ENCODE measurements at regions not wholly inside any gene's neighbourhood (a gene's known extent, or its start where the extent isn't known, plus 50 kb on each side); places are given as distances from the start of the nearest gene placed in this dataset.

- Mint-ChIP-seq H3K4me1 (no peaks in the 10 kb centered on the region), H3K9me3 (no peaks in the 10 kb centered on the region), H3K27ac (no peak overlapping the region), H3K4me3 (no peak overlapping the region), H3K36me3 (ENCODE audit: low read depth) (no peaks in the 10 kb centered on the region), H3K27me3 (peaks cover 4% of the 10 kb centered on the region)
- ChIA-PET POLR2A (no interaction called here), CTCF (no interaction called here)
- no peak for DNase-seq
Measured at GRCh38 chr2:173623438-173624319, 269.0 kb downstream of the CDCA7 start.

- Mint-ChIP-seq H3K36me3 (ENCODE audit: low read depth) (no peaks in the 10 kb centered on the region), H3K4me1 (no peaks in the 10 kb centered on the region), H3K9me3 (no peaks in the 10 kb centered on the region), H3K27ac (no peak overlapping the region), H3K27me3 (peaks cover 4% of the 10 kb centered on the region), H3K4me3 (no peak overlapping the region)
- ChIA-PET POLR2A (no interaction called here), CTCF (no interaction called here)
- no peak for DNase-seq
Measured at GRCh38 chr2:173625315-173625714, 270.6 kb downstream of the CDCA7 start.

GRCh38 chr2:173629076-173629475 is 274.4 kb downstream of the CDCA7 start:
- Mint-ChIP-seq H3K27me3 (peaks cover 9% of the 10 kb centered on the region), H3K9me3 (no peaks in the 10 kb centered on the region), H3K27ac (no peak overlapping the region), H3K4me3 (no peak overlapping the region), H3K4me1 (no peaks in the 10 kb centered on the region), H3K36me3 (ENCODE audit: low read depth) (no peaks in the 10 kb centered on the region)
- ChIA-PET CTCF (no interaction called here), POLR2A (no interaction called here)
- DNase-seq = no peak

- Mint-ChIP-seq H3K4me3 (no peak overlapping the region), H3K36me3 (ENCODE audit: low read depth) (no peaks in the 10 kb centered on the region), H3K4me1 (no peaks in the 10 kb centered on the region), H3K27ac (no peak overlapping the region), H3K9me3 (no peaks in the 10 kb centered on the region), H3K27me3 (peaks cover 13% of the 10 kb centered on the region)
- ChIA-PET POLR2A (no interaction called here), CTCF (no interaction called here)
- DNase-seq = no peak
Measured at GRCh38 chr2:173630425-173631126, 275.9 kb downstream of the CDCA7 start.

- Mint-ChIP-seq H3K4me3 (no peak overlapping the region), H3K9me3 (no peaks in the 10 kb centered on the region), H3K27ac (no peak overlapping the region), H3K27me3 (peaks cover 15% of the 10 kb centered on the region), H3K4me1 (no peaks in the 10 kb centered on the region), H3K36me3 (ENCODE audit: low read depth) (no peaks in the 10 kb centered on the region)
- CTCF ChIA-PET = no interaction called here
- no peak for DNase-seq
- POLR2A ChIA-PET = no interaction called here
Measured at GRCh38 chr2:173631127-173631460, 276.4 kb downstream of the CDCA7 start.

- Mint-ChIP-seq H3K9me3 (no peaks in the 10 kb centered on the region), H3K27me3 (peaks cover 10% of the 10 kb centered on the region), H3K4me1 (no peaks in the 10 kb centered on the region), H3K36me3 (ENCODE audit: low read depth) (no peaks in the 10 kb centered on the region), H3K27ac (no peak overlapping the region), H3K4me3 (no peak overlapping the region)
- CTCF ChIA-PET = no interaction called here
- DNase-seq = no peak
- POLR2A ChIA-PET = no interaction called here
Measured at GRCh38 chr2:173644146-173644545, 289.5 kb downstream of the CDCA7 start.

- H3K4me1 Mint-ChIP-seq = no peaks in the 10 kb centered on the region
- ChIA-PET CTCF (no interaction called here), POLR2A (no interaction called here)
- peaks cover 5% of the 10 kb centered on the region for H3K27me3 Mint-ChIP-seq
- H3K36me3 Mint-ChIP-seq (ENCODE audit: low read depth) = no peaks in the 10 kb centered on the region
- H3K4me3 Mint-ChIP-seq = no peak overlapping the region
- H3K27ac Mint-ChIP-seq = no peak overlapping the region
- no peak for DNase-seq
- no peaks in the 10 kb centered on the region for H3K9me3 Mint-ChIP-seq
Measured at GRCh38 chr2:173647681-173648311, 293.1 kb downstream of the CDCA7 start.

GRCh38 chr2:173648816-173649215 is 294.1 kb downstream of the CDCA7 start:
- POLR2A ChIA-PET = no interaction called here
- no peaks in the 10 kb centered on the region for H3K4me1 Mint-ChIP-seq
- H3K27me3 Mint-ChIP-seq = peaks cover 8% of the 10 kb centered on the region
- H3K4me3 Mint-ChIP-seq = no peak overlapping the region
- DNase-seq = no peak
- CTCF ChIA-PET = no interaction called here
- no peaks in the 10 kb centered on the region for H3K36me3 Mint-ChIP-seq (ENCODE audit: low read depth)
- H3K27ac Mint-ChIP-seq = no peak overlapping the region
- no peaks in the 10 kb centered on the region for H3K9me3 Mint-ChIP-seq

- no peak for DNase-seq
- Mint-ChIP-seq H3K4me3 (no peak overlapping the region), H3K36me3 (ENCODE audit: low read depth) (no peaks in the 10 kb centered on the region), H3K9me3 (no peaks in the 10 kb centered on the region), H3K27ac (no peak overlapping the region), H3K27me3 (peaks cover 8% of the 10 kb centered on the region), H3K4me1 (no peaks in the 10 kb centered on the region)
- CTCF ChIA-PET = no interaction called here
- POLR2A ChIA-PET = no interaction called here
Measured at GRCh38 chr2:173649527-173650219, 295.0 kb downstream of the CDCA7 start.

- Mint-ChIP-seq H3K27ac (no peak overlapping the region), H3K9me3 (no peaks in the 10 kb centered on the region), H3K36me3 (ENCODE audit: low read depth) (no peaks in the 10 kb centered on the region), H3K4me3 (no peak overlapping the region), H3K27me3 (peaks cover 17% of the 10 kb centered on the region), H3K4me1 (no peaks in the 10 kb centered on the region)
- ChIA-PET CTCF (no interaction called here), POLR2A (no interaction called here)
- no peak for DNase-seq
Measured at GRCh38 chr2:173651891-173652290, 297.2 kb downstream of the CDCA7 start.

- H3K36me3 Mint-ChIP-seq (ENCODE audit: low read depth) = no peaks in the 10 kb centered on the region
- peaks cover 15% of the 10 kb centered on the region for H3K27me3 Mint-ChIP-seq
- POLR2A ChIA-PET = no interaction called here
- no peak for DNase-seq
- H3K9me3 Mint-ChIP-seq = no peaks in the 10 kb centered on the region
- H3K27ac Mint-ChIP-seq = no peak overlapping the region
- H3K4me1 Mint-ChIP-seq = no peaks in the 10 kb centered on the region
- no peak overlapping the region for H3K4me3 Mint-ChIP-seq
- CTCF ChIA-PET = no interaction called here
Measured at GRCh38 chr2:173652311-173652710, 297.6 kb downstream of the CDCA7 start.

- Mint-ChIP-seq H3K4me3 (no peak overlapping the region), H3K27me3 (peaks cover 12% of the 10 kb centered on the region), H3K27ac (no peak overlapping the region), H3K4me1 (no peaks in the 10 kb centered on the region), H3K36me3 (ENCODE audit: low read depth) (no peaks in the 10 kb centered on the region), H3K9me3 (no peaks in the 10 kb centered on the region)
- ChIA-PET CTCF (no interaction called here), POLR2A (no interaction called here)
- no peak for DNase-seq
Measured at GRCh38 chr2:173652767-173653431, 298.2 kb downstream of the CDCA7 start.

GRCh38 chr2:173653432-173653805 is 298.7 kb downstream of the CDCA7 start:
- H3K27ac Mint-ChIP-seq = no peak overlapping the region
- DNase-seq = no peak
- no peak overlapping the region for H3K4me3 Mint-ChIP-seq
- no peaks in the 10 kb centered on the region for H3K36me3 Mint-ChIP-seq (ENCODE audit: low read depth)
- H3K9me3 Mint-ChIP-seq = no peaks in the 10 kb centered on the region
- peaks cover 12% of the 10 kb centered on the region for H3K27me3 Mint-ChIP-seq
- ChIA-PET CTCF (no interaction called here), POLR2A (no interaction called here)
- no peaks in the 10 kb centered on the region for H3K4me1 Mint-ChIP-seq

All from activated CD4-positive, alpha-beta T cell treated with anti-CD3 and anti-CD28 coated beads, Interleukin-2, amount 10 ng/mL, durations not matched to agents 7 days and 5 days (primary cell).